ENCODE measurements at regions not wholly inside any gene's neighbourhood (a gene's known extent, or its start where the extent isn't known, plus 50 kb on each side); places are given as distances from the start of the nearest gene placed in this dataset.
A peak's percentile ranks its signal among the peaks of the same experiment; 100 is the strongest.

- H3K9ac ChIP-seq (ENCODE audit: insufficient read depth, low read length, poor library complexity, severe bottlenecking) = no peak overlapping the region
- no peak overlapping the region for H2AFZ ChIP-seq (ENCODE audit: insufficient read depth, low read depth, low read length, poor library complexity, severe bottlenecking)
- peaks cover 0 to 5% (median 0%) of the 10 kb centered on the region in 7 donors for H3K9me3 Mint-ChIP-seq
- H3K36me3 ChIP-seq (replicated peaks in 1 of 2; ENCODE audit: control insufficient read depth in 1 of 2, insufficient read depth in 2 of 2, low read length in 2 of 2) = no peaks in the 10 kb centered on the region
- intact Hi-C loops (cut with micrococcal nuclease) = no loop called here
- WGBS (ENCODE audit: insufficient coverage) = 81% methylated on average over 2 of the region's 2 CpGs
- H3K4me3 ChIP-seq (replicated peaks in 1 of 3; ENCODE audit: low read depth in 2 of 3, low read length in 3 of 3) = no peak overlapping the region
- no peaks in the 10 kb centered on the region for H4K20me1 ChIP-seq (ENCODE audit: insufficient read depth, low read length)
- no peaks in the 10 kb centered on the region for H3K4me1 Mint-ChIP-seq
- H3K4me2 ChIP-seq (replicated peaks; ENCODE audit: extremely low read depth, low read length, poor library complexity, severe bottlenecking) = no peak overlapping the region
- no peak overlapping the region for H3K27ac Mint-ChIP-seq
- peaks cover 6 to 11% (median 8%) of the 10 kb centered on the region in 3 donors for H3K27me3 Mint-ChIP-seq (ENCODE audit: low read depth in 3 of 3)
- no peak for TF ChIP-seq CTCF (IDR thresholded peaks at IDR 0.05)
- no peak overlapping the region for H3K4me3 Mint-ChIP-seq
- DNase-seq = no peak
- H3K27me3 ChIP-seq (ENCODE audit: control insufficient read depth in 2 of 2, insufficient read depth in 2 of 2, low read length in 2 of 2) = no peaks in the 10 kb centered on the region
- no peaks in the 10 kb centered on the region for H3K9me3 ChIP-seq (replicated peaks in 1 of 2; ENCODE audit: control insufficient read depth in 1 of 2, insufficient read depth in 1 of 2, low read length in 2 of 2)
- no peaks in the 10 kb centered on the region for H3K4me1 ChIP-seq (ENCODE audit: control insufficient read depth in 1 of 2, insufficient read depth in 2 of 2, low read length in 2 of 2)
- no peaks in the 10 kb centered on the region for H3K36me3 Mint-ChIP-seq
- H3K27ac ChIP-seq (ENCODE audit: low read depth in 1 of 2, low read length in 2 of 2) = no peak overlapping the region
- H3K79me2 ChIP-seq (ENCODE audit: insufficient read depth, low read length) = no peaks in the 10 kb centered on the region
These were observed 145.8 kb downstream of the TPRA1 start for GRCh38 chr3:127444761-127445160.

DNA sequence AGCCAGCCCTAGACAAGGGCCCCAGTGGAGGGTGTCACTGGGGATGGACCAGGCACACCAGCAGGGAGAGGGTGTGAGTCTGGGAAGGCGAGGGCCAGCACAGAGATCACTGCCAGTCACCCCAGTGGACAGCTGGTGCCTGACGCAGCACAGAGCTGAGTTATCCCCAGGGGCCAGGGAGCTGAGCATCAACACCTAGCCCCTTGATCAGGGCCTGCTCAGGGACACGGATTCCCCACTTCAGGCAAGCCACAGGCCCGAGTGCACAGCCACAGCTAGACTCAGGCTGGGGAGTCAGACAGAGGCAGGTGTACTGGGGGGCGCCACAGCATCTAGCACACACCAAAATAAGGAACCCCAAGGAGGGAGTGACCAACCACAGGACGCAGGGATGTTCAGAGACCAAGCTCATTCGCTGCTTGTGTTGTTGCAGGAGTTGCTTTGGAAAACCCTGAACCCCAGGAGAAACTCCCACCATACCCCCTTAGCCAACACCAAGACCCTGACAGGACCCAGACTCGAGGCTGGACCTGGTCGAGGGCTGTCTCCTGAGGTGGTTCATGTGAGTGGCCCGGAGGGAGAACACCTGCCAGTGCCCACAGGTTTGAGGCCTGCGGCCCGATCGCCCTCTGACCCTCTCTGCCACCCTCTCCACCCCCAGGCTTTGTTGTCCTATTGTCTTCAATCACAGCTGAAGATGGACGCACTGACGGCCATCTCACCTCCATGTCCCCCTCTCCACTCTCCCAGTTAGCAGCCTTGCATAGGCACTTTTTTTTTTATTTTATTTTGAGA is 146.8 kb downstream of the TPRA1 start:
- H3K9me3 Mint-ChIP-seq = peaks cover 0 to 5% (median 0%) of the 10 kb centered on the region in 7 donors
- Histone ChIP-seq H3K9ac (ENCODE audit: insufficient read depth, low read length, poor library complexity, severe bottlenecking) (no peak overlapping the region), H3K4me3 (replicated peaks in 1 of 3; ENCODE audit: low read depth in 2 of 3, low read length in 3 of 3) (no peak overlapping the region), H3K4me2 (replicated peaks; ENCODE audit: extremely low read depth, low read length, poor library complexity, severe bottlenecking) (no peak overlapping the region), H3K27ac (ENCODE audit: low read depth in 1 of 2, low read length in 2 of 2) (no peak overlapping the region), H3K79me2 (ENCODE audit: insufficient read depth, low read length) (no peaks in the 10 kb centered on the region), H3K9me3 (replicated peaks in 1 of 2; ENCODE audit: control insufficient read depth in 1 of 2, insufficient read depth in 1 of 2, low read length in 2 of 2) (no peaks in the 10 kb centered on the region), H3K36me3 (replicated peaks in 1 of 2; ENCODE audit: control insufficient read depth in 1 of 2, insufficient read depth in 2 of 2, low read length in 2 of 2) (no peaks in the 10 kb centered on the region), H2AFZ (ENCODE audit: insufficient read depth, low read depth, low read length, poor library complexity, severe bottlenecking) (no peak overlapping the region), H3K4me1 (ENCODE audit: control insufficient read depth in 1 of 2, insufficient read depth in 2 of 2, low read length in 2 of 2) (no peaks in the 10 kb centered on the region), H3K27me3 (ENCODE audit: control insufficient read depth in 2 of 2, insufficient read depth in 2 of 2, low read length in 2 of 2) (no peaks in the 10 kb centered on the region), H4K20me1 (ENCODE audit: insufficient read depth, low read length) (no peaks in the 10 kb centered on the region)
- H3K27ac Mint-ChIP-seq = peak overlapping the region in 2 of 7 donors; percentile 6 to 67
- intact Hi-C loops (cut with micrococcal nuclease) = no loop called here
- H3K4me3 Mint-ChIP-seq = no peak overlapping the region
- TF ChIP-seq CTCF (IDR thresholded peaks at IDR 0.05) = no peak
- no peaks in the 10 kb centered on the region for H3K36me3 Mint-ChIP-seq
- DNase-seq = no peak
- 84% methylated on average over 7 of the region's 15 CpGs for WGBS (ENCODE audit: insufficient coverage)
- H3K4me1 Mint-ChIP-seq = no peaks in the 10 kb centered on the region
- H3K27me3 Mint-ChIP-seq (ENCODE audit: low read depth in 3 of 3) = peaks cover 6 to 13% (median 8%) of the 10 kb centered on the region in 3 donors
